ENCODE measurements at regions not wholly inside any gene's neighbourhood (a gene's known extent, or its start where the extent isn't known, plus 50 kb on each side); places are given as distances from the start of the nearest gene placed in this dataset.

DNA sequence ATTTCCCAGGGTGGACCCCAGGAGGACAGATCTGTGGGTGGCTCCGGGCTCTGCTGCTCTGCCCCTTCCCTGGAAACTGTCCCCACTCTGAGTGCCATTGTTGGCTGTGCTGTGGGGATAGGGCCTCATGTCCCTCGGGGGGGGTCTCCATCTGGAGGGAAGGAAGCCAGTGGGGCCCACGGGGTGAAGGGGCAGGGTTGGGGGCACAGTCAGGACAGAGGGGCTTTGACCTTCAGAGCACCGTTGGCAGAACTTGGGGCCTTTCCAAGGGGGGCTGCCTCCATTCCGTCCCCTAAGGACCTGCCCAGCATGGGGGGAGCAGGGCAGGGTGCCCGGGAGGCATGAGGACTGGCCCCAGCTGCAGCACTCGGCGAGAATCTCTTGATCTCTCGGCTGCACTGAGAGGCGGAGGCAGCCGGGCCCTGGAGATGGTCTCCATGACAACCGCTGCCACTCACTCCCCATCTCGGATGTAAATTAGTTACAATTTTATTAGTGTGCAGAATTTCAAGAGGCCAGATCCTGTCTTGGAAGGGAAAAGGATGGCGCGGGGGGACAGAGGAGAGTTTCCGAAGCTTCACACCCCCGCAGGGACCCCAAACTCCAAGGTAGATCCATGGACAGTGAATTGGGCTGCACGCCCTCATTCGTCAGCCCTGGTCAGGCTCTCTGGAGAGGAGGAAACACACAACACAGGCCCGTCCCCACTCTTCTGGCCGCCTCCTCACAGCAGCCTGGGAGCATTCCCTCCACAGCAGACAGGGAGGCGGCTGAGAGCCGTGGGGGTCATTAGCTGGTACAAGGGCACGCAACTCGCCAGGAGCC is 216.2 kb upstream of the IER5L start:
- Histone ChIP-seq H3K4me1 (ENCODE audit: control insufficient read depth in 1 of 2, insufficient read depth in 2 of 2, low read depth in 1 of 2, low read length in 1 of 2) (peaks cover 0 to 28% of the 10 kb centered on the region in 2 experiments; a peak in 1 of 4 replicates), H3K4me2 (no peak overlapping the region), H3K79me2 (ENCODE audit: insufficient read depth) (no peaks in the 10 kb centered on the region), H3K9me3 (no peaks in the 10 kb centered on the region), H3K27ac (ENCODE audit: low read depth in 2 of 2, low read length in 1 of 2) (peak overlapping the region in 1 of 2 experiments; percentile 96; a peak in 2 of 4 replicates), H3K36me3 (replicated peaks in 1 of 2; ENCODE audit: control insufficient read depth in 1 of 2, insufficient read depth in 2 of 2, low read length in 1 of 2) (no peaks in the 10 kb centered on the region), H3K27me3 (ENCODE audit: insufficient read depth) (no peaks in the 10 kb centered on the region; the same call in 1 of the 2 replicates), H4K20me1 (ENCODE audit: insufficient read depth) (no peaks in the 10 kb centered on the region), H3K9ac (no peak overlapping the region), H2AFZ (ENCODE audit: low read depth) (no peak overlapping the region), H3K4me3 (ENCODE audit: low read depth in 2 of 2, low read length in 1 of 2) (no peak overlapping the region; a peak in 1 of 4 replicates), H3K9me2 (no peaks in the 10 kb centered on the region), H3F3A (replicated peaks; ENCODE audit: insufficient read depth) (no peaks in the 10 kb centered on the region)
- DNase-seq: peak; percentile 88
- WGBS (ENCODE audit: low lambda C conversion rate): 30% methylated on average over 19 of the region's 25 CpGs
- POLR2A ChIA-PET: interaction anchor here (0.5 to 1.4 kb wide), 8 partner anchors 11 to 102 kb away, joined by 3 to 4 read pairs (median 3); no protein-coding TSS in a partner anchor
- CTCF ChIA-PET: interaction anchor here (1.2 to 1.3 kb wide), 2 partner anchors 14 to 88 kb away, joined by 3 read pairs; no protein-coding TSS in a partner anchor
- TF ChIP-seq EZH2phosphoT487 (IDR thresholded peaks at IDR 0.05; ENCODE audit: borderline replicate concordance, low read depth) (no peak), ELF1 (IDR thresholded peaks at IDR 0.05) (no peak), TEAD4 (IDR thresholded peaks at IDR 0.05; ENCODE audit: borderline replicate concordance, insufficient read depth) (no peak), RXRA (IDR thresholded peaks at IDR 0.05; ENCODE audit: borderline replicate concordance, low read depth) (no peak), MEF2A (IDR thresholded peaks at IDR 0.05; ENCODE audit: borderline replicate concordance, low read depth) (no peak), CHD2 (IDR thresholded peaks at IDR 0.05; ENCODE audit: low read length, partially characterized antibody) (peak; percentile 53), FOXJ3 (CRISPR knock-in tag; IDR thresholded peaks at IDR 0.05) (0 out of 2 replicates have a peak, but pooled peaks have one; percentile 35), TAF1 (IDR thresholded peaks at IDR 0.05; ENCODE audit: borderline replicate concordance, low read depth, low read length) (no peak), SMC3 (IDR thresholded peaks at IDR 0.05; ENCODE audit: low read depth, low read length) (no peak), NRF1 (IDR thresholded peaks at IDR 0.05; ENCODE audit: low read depth, low read length) (no peak), RAD21 (IDR thresholded peaks at IDR 0.05; ENCODE audit: low read length) (peak; percentile 11; the same call in 1 of the 2 replicates), FOSL2 (IDR thresholded peaks at IDR 0.05; ENCODE audit: borderline replicate concordance, low read depth) (no peak), GABPA (IDR thresholded peaks at IDR 0.05; ENCODE audit: low read depth) (no peak), SIN3A (IDR thresholded peaks at IDR 0.05; ENCODE audit: borderline replicate concordance, low read depth, low read length) (no peak), GATA2 (CRISPR knock-in tag; IDR thresholded peaks at IDR 0.05) (peak; percentile 92), RFX5 (IDR thresholded peaks at IDR 0.05; ENCODE audit: low read length) (no peak), TCF12 (IDR thresholded peaks at IDR 0.05) (no peak), MXI1 (IDR thresholded peaks at IDR 0.05; ENCODE audit: low read depth, low read length) (peak; percentile 52; the same call in 1 of the 2 replicates), RCOR1 (IDR thresholded peaks at IDR 0.05; ENCODE audit: low read length) (peak; percentile 4; the same call in 1 of the 2 replicates), YY1 (IDR thresholded peaks at IDR 0.05; ENCODE audit: low read depth) (no peak), NFIC (IDR thresholded peaks at IDR 0.05; ENCODE audit: borderline replicate concordance) (no peak), JUND (IDR thresholded peaks at IDR 0.05) (no peak), POLR2AphosphoS5 (IDR thresholded peaks at IDR 0.05; ENCODE audit: low read depth, low read length) (no peak)
- TF ChIP-seq, protein P1, sequence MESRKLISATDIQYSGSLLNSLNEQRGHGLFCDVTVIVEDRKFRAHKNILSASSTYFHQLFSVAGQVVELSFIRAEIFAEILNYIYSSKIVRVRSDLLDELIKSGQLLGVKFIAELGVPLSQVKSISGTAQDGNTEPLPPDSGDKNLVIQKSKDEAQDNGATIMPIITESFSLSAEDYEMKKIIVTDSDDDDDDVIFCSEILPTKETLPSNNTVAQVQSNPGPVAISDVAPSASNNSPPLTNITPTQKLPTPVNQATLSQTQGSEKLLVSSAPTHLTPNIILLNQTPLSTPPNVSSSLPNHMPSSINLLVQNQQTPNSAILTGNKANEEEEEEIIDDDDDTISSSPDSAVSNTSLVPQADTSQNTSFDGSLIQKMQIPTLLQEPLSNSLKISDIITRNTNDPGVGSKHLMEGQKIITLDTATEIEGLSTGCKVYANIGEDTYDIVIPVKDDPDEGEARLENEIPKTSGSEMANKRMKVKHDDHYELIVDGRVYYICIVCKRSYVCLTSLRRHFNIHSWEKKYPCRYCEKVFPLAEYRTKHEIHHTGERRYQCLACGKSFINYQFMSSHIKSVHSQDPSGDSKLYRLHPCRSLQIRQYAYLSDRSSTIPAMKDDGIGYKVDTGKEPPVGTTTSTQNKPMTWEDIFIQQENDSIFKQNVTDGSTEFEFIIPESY (IDR thresholded peaks at IDR 0.05; ENCODE audit: borderline replicate concordance, low read depth): no peak
- TF ChIP-seq, protein P2, sequence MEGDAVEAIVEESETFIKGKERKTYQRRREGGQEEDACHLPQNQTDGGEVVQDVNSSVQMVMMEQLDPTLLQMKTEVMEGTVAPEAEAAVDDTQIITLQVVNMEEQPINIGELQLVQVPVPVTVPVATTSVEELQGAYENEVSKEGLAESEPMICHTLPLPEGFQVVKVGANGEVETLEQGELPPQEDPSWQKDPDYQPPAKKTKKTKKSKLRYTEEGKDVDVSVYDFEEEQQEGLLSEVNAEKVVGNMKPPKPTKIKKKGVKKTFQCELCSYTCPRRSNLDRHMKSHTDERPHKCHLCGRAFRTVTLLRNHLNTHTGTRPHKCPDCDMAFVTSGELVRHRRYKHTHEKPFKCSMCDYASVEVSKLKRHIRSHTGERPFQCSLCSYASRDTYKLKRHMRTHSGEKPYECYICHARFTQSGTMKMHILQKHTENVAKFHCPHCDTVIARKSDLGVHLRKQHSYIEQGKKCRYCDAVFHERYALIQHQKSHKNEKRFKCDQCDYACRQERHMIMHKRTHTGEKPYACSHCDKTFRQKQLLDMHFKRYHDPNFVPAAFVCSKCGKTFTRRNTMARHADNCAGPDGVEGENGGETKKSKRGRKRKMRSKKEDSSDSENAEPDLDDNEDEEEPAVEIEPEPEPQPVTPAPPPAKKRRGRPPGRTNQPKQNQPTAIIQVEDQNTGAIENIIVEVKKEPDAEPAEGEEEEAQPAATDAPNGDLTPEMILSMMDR (IDR thresholded peaks at IDR 0.05): no peak
- TF ChIP-seq, protein P3, sequence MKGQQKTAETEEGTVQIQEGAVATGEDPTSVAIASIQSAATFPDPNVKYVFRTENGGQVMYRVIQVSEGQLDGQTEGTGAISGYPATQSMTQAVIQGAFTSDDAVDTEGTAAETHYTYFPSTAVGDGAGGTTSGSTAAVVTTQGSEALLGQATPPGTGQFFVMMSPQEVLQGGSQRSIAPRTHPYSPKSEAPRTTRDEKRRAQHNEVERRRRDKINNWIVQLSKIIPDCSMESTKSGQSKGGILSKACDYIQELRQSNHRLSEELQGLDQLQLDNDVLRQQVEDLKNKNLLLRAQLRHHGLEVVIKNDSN (IDR thresholded peaks at IDR 0.05; ENCODE audit: borderline replicate concordance, low read depth): no peak
- TF ChIP-seq, protein P4, sequence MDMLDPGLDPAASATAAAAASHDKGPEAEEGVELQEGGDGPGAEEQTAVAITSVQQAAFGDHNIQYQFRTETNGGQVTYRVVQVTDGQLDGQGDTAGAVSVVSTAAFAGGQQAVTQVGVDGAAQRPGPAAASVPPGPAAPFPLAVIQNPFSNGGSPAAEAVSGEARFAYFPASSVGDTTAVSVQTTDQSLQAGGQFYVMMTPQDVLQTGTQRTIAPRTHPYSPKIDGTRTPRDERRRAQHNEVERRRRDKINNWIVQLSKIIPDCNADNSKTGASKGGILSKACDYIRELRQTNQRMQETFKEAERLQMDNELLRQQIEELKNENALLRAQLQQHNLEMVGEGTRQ (IDR thresholded peaks at IDR 0.05; ENCODE audit: borderline replicate concordance, low read depth, low read length): no peak
- TF ChIP-seq, protein P5, sequence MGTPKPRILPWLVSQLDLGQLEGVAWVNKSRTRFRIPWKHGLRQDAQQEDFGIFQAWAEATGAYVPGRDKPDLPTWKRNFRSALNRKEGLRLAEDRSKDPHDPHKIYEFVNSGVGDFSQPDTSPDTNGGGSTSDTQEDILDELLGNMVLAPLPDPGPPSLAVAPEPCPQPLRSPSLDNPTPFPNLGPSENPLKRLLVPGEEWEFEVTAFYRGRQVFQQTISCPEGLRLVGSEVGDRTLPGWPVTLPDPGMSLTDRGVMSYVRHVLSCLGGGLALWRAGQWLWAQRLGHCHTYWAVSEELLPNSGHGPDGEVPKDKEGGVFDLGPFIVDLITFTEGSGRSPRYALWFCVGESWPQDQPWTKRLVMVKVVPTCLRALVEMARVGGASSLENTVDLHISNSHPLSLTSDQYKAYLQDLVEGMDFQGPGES (IDR thresholded peaks at IDR 0.05; ENCODE audit: low read depth, low read length): no peak
